HUES64 (cell line): ENCODE measurements at regions not wholly inside any gene's neighbourhood (a gene's known extent, or its start where the extent isn't known, plus 50 kb on each side); places are given as distances from the start of the nearest gene placed in this dataset.
"Not testable (repeated sequence)": the region's sequence is repeated elsewhere in the genome, so short reads cannot be mapped to it uniquely, and the experiment has no call there.

Source experiments
- H3K27ac ChIP-seq: 2 replicates; pipeline ENCODE4 v1.7.0; 2013; ENCODE audit warnings: low read depth, low read length, inconsistent platforms
- H3K27me3 ChIP-seq: 2 replicates; pipeline ENCODE4 v1.6.1; 2013; ENCODE audit warnings: mild to moderate bottlenecking, low read length; ENCODE audit not compliant: insufficient read depth
- H3K36me3 ChIP-seq: 2 replicates; pipeline ENCODE4 v1.6.1; 2013; ENCODE audit warnings: mild to moderate bottlenecking, low read length; ENCODE audit not compliant: insufficient read depth
- H3K4me1 ChIP-seq: 2 replicates; pipeline ENCODE4 v1.6.1; 2013; ENCODE audit warnings: mild to moderate bottlenecking, low read length, moderate library complexity; ENCODE audit not compliant: insufficient read depth
- H3K4me3 ChIP-seq: 2 replicates; pipeline ENCODE4 v1.5.1; 2013; ENCODE audit warnings: mild to moderate bottlenecking, low read length, moderate library complexity
- H3K9ac ChIP-seq: 2 replicates; pipeline ENCODE4 v1.6.1; 2013; ENCODE audit warnings: mild to moderate bottlenecking, low read depth, low read length
- H3K9me3 ChIP-seq: 2 replicates; pipeline ENCODE4 v1.6.1; 2013; ENCODE audit warnings: low read depth, low read length; ENCODE audit not compliant: insufficient read depth
- WGBS: fragments of 150-250, 120-280 bp; methylation state at CpG from one replicate; pipeline ENCODE4 v1.1.7; 2013; ENCODE audit warnings: missing lambda C conversion rate; 5-methylcytosine and 5-hydroxymethylcytosine counted together

- H3K4me1 ChIP-seq: no peaks in the 10 kb centered on the region
- WGBS: 93% methylated on average over 6 of the region's 6 CpGs
- H3K9me3 ChIP-seq: no peaks in the 10 kb centered on the region
- no peak overlapping the region for H3K4me3 ChIP-seq
- no peaks in the 10 kb centered on the region for H3K36me3 ChIP-seq
- H3K9ac ChIP-seq: no peak overlapping the region
- no peak overlapping the region for H3K27ac ChIP-seq
- no peaks in the 10 kb centered on the region for H3K27me3 ChIP-seq
Measured at GRCh38 chr7:65225422-65226006, 148.1 kb upstream of the ZNF92 start.

GRCh38 chr7:65222655-65223054 lies 151.0 kb upstream of the ZNF92 start:
- no peak overlapping the region for H3K9ac ChIP-seq
- no peaks in the 10 kb centered on the region for H3K9me3 ChIP-seq
- no peak overlapping the region for H3K27ac ChIP-seq
- H3K36me3 ChIP-seq: no peaks in the 10 kb centered on the region
- 98% methylated on average over 3 of the region's 4 CpGs for WGBS
- no peaks in the 10 kb centered on the region for H3K4me1 ChIP-seq
- no peak overlapping the region for H3K4me3 ChIP-seq
- H3K27me3 ChIP-seq: no peaks in the 10 kb centered on the region

- WGBS: 96% methylated on average over 3 of the region's 3 CpGs
- Histone ChIP-seq H3K9ac (no peak overlapping the region), H3K4me3 (no peak overlapping the region), H3K36me3 (no peaks in the 10 kb centered on the region), H3K4me1 (no peaks in the 10 kb centered on the region), H3K27me3 (no peaks in the 10 kb centered on the region), H3K27ac (no peak overlapping the region), H3K9me3 (no peaks in the 10 kb centered on the region)
Measured at GRCh38 chr7:65221683-65222082, 152.0 kb upstream of the ZNF92 start.

- Histone ChIP-seq H3K9ac (no peak overlapping the region), H3K4me1 (no peaks in the 10 kb centered on the region), H3K27me3 (no peaks in the 10 kb centered on the region), H3K36me3 (no peaks in the 10 kb centered on the region), H3K9me3 (no peaks in the 10 kb centered on the region), H3K4me3 (no peak overlapping the region), H3K27ac (no peak overlapping the region)
Measured at GRCh38 chr7:65219623-65220022, 154.0 kb upstream of the ZNF92 start.

GRCh38 chr7:65216469-65216868 lies 157.2 kb upstream of the ZNF92 start:
- Histone ChIP-seq H3K9me3 (no peaks in the 10 kb centered on the region), H3K4me1 (no peaks in the 10 kb centered on the region), H3K9ac (no peak overlapping the region), H3K4me3 (no peak overlapping the region), H3K27me3 (no peaks in the 10 kb centered on the region), H3K27ac (no peak overlapping the region), H3K36me3 (no peaks in the 10 kb centered on the region)
- WGBS: 23% methylated on average over 8 of the region's 8 CpGs

GRCh38 chr7:65213260-65213659 lies 160.4 kb upstream of the ZNF92 start:
- not testable (repeated sequence) for H3K9me3 ChIP-seq, H3K4me3 ChIP-seq, H3K27me3 ChIP-seq, H3K27ac ChIP-seq, H3K9ac ChIP-seq, H3K36me3 ChIP-seq, H3K4me1 ChIP-seq
- 100% methylated on average over 1 of the region's 1 CpG for WGBS

- H3K9ac ChIP-seq, H3K4me3 ChIP-seq, H3K27ac ChIP-seq, H3K36me3 ChIP-seq, H3K27me3 ChIP-seq, H3K9me3 ChIP-seq, H3K4me1 ChIP-seq: not testable (repeated sequence)
- WGBS: no CpG with 5 or more reads among the region's 1 CpG
Measured at GRCh38 chr7:65199221-65199620, 174.4 kb upstream of the ZNF92 start.

GRCh38 chr7:65193334-65194058 lies 180.2 kb upstream of the ZNF92 start:
- not testable (repeated sequence) for H3K27me3 ChIP-seq, H3K9ac ChIP-seq, H3K4me3 ChIP-seq, H3K36me3 ChIP-seq, H3K9me3 ChIP-seq, H3K27ac ChIP-seq, H3K4me1 ChIP-seq
- 90% methylated on average over 3 of the region's 8 CpGs for WGBS

GRCh38 chr7:65177041-65177440 lies 170.6 kb upstream of the ERV3-1 start:
- not testable (repeated sequence) for H3K27me3 ChIP-seq, H3K27ac ChIP-seq, H3K9ac ChIP-seq, H3K36me3 ChIP-seq, H3K9me3 ChIP-seq, H3K4me3 ChIP-seq, H3K4me1 ChIP-seq
- 100% methylated on average over 1 of the region's 5 CpGs for WGBS

- not testable (repeated sequence) for H3K9ac ChIP-seq, H3K27ac ChIP-seq, H3K4me3 ChIP-seq, H3K4me1 ChIP-seq, H3K36me3 ChIP-seq, H3K9me3 ChIP-seq, H3K27me3 ChIP-seq
- no CpG with 5 or more reads among the region's 3 CpGs for WGBS
Measured at GRCh38 chr7:65150105-65150504, 143.6 kb upstream of the ERV3-1 start.

- not testable (repeated sequence) for H3K4me1 ChIP-seq, H3K9ac ChIP-seq, H3K27ac ChIP-seq, H3K36me3 ChIP-seq, H3K9me3 ChIP-seq, H3K4me3 ChIP-seq, H3K27me3 ChIP-seq
- 94% methylated on average over 1 of the region's 2 CpGs for WGBS
Measured at GRCh38 chr7:65146118-65146914, 139.8 kb upstream of the ERV3-1 start.
